ENCODE measurements at regions not wholly inside any gene's neighbourhood (a gene's known extent, or its start where the extent isn't known, plus 50 kb on each side); places are given as distances from the start of the nearest gene placed in this dataset.

DNA sequence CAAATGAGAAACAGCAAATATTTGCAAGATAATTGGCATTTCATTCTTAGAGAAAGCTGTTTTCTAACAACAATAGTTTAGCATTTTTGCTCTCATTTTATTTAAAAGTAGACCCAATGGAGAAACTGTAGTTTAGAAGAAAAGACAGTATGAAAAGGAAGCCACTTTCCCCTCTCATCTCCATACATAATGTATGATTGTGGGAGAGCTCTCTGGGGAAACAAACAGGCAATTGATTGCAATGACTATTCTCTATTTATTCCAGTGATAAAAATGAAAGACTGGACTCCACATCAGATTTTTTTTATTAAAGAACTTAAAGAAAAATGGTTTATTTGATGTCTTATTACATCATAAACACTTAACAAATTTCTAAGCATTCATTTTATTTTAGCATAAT lies 116.8 kb upstream of the SASH1 start:
- no peaks in the 10 kb centered on the region for H3K36me3 ChIP-seq
- no peaks in the 10 kb centered on the region for H3K9me3 ChIP-seq
- H3K27me3 ChIP-seq: no peaks in the 10 kb centered on the region
- DNase-seq: no peak
- H3K4me3 ChIP-seq: no peak overlapping the region

- Histone ChIP-seq H3K9me3 (no peaks in the 10 kb centered on the region), H3K36me3 (no peaks in the 10 kb centered on the region), H3K27me3 (no peaks in the 10 kb centered on the region), H3K4me3 (no peak overlapping the region)
- no peak for DNase-seq
Observed at GRCh38 chr6:148226284-148226683, 116.4 kb upstream of the SASH1 start.

GRCh38 chr6:148231572-148231971 lies 111.1 kb upstream of the SASH1 start:
- Histone ChIP-seq H3K9me3 (no peaks in the 10 kb centered on the region), H3K36me3 (no peaks in the 10 kb centered on the region; the same call in 1 of the 2 replicates), H3K4me3 (no peak overlapping the region), H3K27me3 (no peaks in the 10 kb centered on the region)
- DNase-seq: peak; percentile 14

- no peak overlapping the region for H3K4me3 ChIP-seq
- no peaks in the 10 kb centered on the region for H3K27me3 ChIP-seq
- no peaks in the 10 kb centered on the region for H3K9me3 ChIP-seq
- no peaks in the 10 kb centered on the region; the same call in 1 of the 2 replicates for H3K36me3 ChIP-seq
- DNase-seq: no peak
Observed at GRCh38 chr6:148235446-148235845, 107.2 kb upstream of the SASH1 start.

- Histone ChIP-seq H3K9me3 (no peaks in the 10 kb centered on the region), H3K36me3 (no peaks in the 10 kb centered on the region), H3K27me3 (no peaks in the 10 kb centered on the region), H3K4me3 (no peak overlapping the region)
- no peak for DNase-seq
Observed at GRCh38 chr6:148238713-148239112, 103.9 kb upstream of the SASH1 start.

DNA sequence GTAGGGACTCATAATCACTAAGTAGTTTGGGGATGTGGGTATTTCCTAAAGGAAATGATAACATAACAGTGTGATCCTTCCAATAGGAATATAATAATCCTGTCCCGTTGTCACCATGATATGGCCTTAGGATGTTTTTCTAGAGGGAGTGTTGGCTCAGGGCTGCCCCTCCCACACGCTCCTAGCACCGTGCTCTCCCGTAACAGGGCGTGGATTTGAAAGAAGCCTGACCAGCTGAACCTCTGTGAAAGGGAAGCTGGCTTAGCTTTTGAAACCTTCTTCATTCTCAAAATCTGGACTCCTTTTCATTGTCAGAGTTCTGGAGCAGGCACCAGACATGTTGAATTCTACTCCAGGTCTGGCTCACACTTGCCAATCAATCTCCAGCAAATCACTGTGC lies 103.4 kb upstream of the SASH1 start:
- H3K4me3 ChIP-seq: no peak overlapping the region
- DNase-seq: no peak
- H3K36me3 ChIP-seq: no peaks in the 10 kb centered on the region
- no peaks in the 10 kb centered on the region for H3K9me3 ChIP-seq
- H3K27me3 ChIP-seq: no peaks in the 10 kb centered on the region

GRCh38 chr6:148239801-148240460 lies 102.7 kb upstream of the SASH1 start:
- Histone ChIP-seq H3K36me3 (no peaks in the 10 kb centered on the region), H3K4me3 (no peak overlapping the region), H3K27me3 (no peaks in the 10 kb centered on the region), H3K9me3 (no peaks in the 10 kb centered on the region)
- DNase-seq: peak; percentile 33

GRCh38 chr6:148240461-148240840 lies 102.2 kb upstream of the SASH1 start:
- Histone ChIP-seq H3K9me3 (no peaks in the 10 kb centered on the region), H3K27me3 (no peaks in the 10 kb centered on the region), H3K4me3 (no peak overlapping the region), H3K36me3 (no peaks in the 10 kb centered on the region)
- peak; percentile 92 for DNase-seq

DNA sequence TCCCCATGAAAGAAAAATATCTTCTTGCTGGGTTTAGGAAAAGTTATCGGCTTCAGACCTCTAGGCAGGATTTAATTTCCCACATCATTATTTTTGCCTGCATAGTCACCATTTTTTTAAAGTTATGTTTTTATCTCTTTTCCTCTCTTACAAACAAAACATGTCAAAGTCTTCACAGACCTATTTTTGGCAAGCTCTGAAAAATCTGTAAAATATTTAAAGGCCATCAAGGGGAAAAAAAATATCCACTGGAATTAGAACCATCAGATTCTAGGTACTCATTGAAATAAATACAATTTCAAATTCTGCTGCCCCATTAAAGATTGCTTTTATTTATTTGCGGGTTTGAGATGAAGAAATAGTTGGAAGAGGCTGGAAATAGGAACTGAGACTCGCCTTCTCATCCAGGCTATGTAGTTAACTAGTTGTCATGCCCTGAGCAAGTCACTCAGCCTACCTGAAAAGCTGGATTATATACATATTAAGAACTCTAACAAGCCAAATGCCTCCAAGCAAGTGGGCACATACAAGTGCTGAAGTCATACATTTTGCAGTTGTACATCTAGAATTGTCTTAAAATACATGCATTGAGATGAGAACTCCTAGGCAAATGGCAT lies 101.7 kb upstream of the SASH1 start:
- Histone ChIP-seq H3K9me3 (no peaks in the 10 kb centered on the region), H3K27me3 (no peaks in the 10 kb centered on the region), H3K4me3 (no peak overlapping the region), H3K36me3 (no peaks in the 10 kb centered on the region)
- DNase-seq: no peak

GRCh38 chr6:148242180-148242579 lies 100.5 kb upstream of the SASH1 start:
- DNase-seq: peak; percentile 58
- H3K9me3 ChIP-seq: no peaks in the 10 kb centered on the region
- no peaks in the 10 kb centered on the region for H3K36me3 ChIP-seq
- H3K4me3 ChIP-seq: no peak overlapping the region
- no peaks in the 10 kb centered on the region for H3K27me3 ChIP-seq

DNA sequence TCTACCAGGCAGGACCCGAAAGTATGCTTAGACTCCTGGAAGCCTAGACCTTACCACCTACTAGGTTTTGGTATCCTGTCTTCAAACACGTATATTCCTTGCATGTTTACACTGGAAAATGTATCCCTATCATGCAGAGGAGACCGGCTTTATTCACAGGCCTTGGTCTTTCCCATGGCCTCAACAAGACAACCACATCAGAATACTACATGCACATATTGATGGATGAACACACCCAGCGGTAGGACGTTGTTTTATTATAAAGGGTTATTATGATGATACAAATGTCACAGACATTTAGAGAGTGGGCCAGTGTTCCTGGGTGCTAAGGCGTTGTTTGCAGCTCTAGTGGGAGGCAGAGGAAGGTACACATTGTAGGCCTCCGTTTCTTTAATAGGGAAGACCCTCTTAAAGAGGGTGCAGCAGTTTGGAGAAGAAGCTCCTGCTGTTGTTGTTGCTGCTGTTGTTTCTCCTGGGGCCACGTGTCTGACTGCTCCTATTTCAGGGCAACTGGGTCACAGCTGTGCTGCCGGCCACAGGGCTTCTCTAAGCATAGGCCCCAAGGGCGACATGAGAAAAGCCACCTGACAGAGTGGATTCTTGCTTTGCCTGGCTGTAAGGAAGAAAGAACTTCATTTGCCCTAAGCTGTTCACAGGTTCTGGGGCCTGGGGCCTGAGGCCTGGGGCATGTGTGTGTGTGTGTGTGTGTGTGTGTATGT lies 98.3 kb upstream of the SASH1 start:
- Histone ChIP-seq H3K27me3 (no peaks in the 10 kb centered on the region), H3K4me3 (no peak overlapping the region), H3K9me3 (no peaks in the 10 kb centered on the region), H3K36me3 (no peaks in the 10 kb centered on the region)
- DNase-seq: no peak

GRCh38 chr6:148247386-148248063 lies 95.1 kb upstream of the SASH1 start:
- H3K36me3 ChIP-seq: no peaks in the 10 kb centered on the region
- DNase-seq: no peak
- H3K9me3 ChIP-seq: no peaks in the 10 kb centered on the region
- no peak overlapping the region for H3K4me3 ChIP-seq
- H3K27me3 ChIP-seq: no peaks in the 10 kb centered on the region

DNA sequence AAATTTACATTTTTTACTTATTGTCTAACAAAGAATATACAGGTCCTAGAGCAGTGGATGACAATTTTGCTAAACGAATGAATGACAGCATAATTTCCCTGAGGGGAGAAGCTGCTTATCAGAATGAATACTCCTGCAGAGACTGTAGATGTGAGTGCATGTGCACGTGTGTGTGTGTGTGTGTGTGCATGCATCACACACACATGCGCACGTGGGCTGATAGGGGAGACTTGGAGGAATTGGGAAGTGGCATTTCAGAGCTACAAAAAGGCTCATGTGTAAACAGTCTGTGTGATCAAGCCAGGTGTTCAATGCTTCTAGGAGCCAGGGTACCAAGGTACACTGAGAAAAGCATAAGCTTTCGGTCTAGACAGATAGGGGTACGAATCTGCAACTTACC lies 93.5 kb upstream of the SASH1 start:
- no peaks in the 10 kb centered on the region for H3K27me3 ChIP-seq
- no peaks in the 10 kb centered on the region for H3K9me3 ChIP-seq
- no peak for DNase-seq
- no peak overlapping the region for H3K4me3 ChIP-seq
- no peaks in the 10 kb centered on the region for H3K36me3 ChIP-seq

DNA sequence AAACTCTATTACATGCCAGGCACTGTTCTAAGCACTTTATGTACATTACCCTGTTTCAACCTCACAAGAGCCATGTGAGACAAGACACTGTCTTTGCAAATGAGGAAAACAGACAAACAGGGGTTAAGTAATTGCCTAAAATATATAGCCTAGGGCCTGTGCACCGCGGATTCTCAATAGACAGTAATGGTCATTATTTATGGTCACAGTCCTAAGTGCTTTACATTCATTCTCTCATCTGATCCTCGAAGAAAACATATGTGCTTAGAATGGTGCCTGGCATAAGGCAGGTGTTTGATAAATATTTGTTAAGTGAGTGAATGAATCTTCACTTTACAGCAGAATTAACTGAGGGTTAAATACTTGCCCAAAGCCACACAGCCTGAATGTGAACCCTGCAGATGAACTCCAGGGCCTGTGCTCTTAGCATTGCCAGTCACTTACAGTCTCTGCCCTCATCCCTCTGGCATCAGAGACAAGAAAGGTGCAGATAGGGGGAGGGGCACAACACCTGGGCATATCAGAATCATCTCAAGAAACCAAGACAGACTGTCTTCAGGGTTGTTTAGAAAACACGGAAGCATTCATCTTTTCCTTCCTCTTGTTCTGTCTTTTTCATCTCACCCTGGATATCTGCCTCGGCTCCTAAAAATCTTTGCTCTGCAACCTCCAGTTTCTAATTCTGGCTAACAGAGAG lies 92.8 kb upstream of the SASH1 start:
- no peak for DNase-seq
- Histone ChIP-seq H3K4me3 (no peak overlapping the region), H3K9me3 (no peaks in the 10 kb centered on the region), H3K36me3 (no peaks in the 10 kb centered on the region), H3K27me3 (no peaks in the 10 kb centered on the region)

DNA sequence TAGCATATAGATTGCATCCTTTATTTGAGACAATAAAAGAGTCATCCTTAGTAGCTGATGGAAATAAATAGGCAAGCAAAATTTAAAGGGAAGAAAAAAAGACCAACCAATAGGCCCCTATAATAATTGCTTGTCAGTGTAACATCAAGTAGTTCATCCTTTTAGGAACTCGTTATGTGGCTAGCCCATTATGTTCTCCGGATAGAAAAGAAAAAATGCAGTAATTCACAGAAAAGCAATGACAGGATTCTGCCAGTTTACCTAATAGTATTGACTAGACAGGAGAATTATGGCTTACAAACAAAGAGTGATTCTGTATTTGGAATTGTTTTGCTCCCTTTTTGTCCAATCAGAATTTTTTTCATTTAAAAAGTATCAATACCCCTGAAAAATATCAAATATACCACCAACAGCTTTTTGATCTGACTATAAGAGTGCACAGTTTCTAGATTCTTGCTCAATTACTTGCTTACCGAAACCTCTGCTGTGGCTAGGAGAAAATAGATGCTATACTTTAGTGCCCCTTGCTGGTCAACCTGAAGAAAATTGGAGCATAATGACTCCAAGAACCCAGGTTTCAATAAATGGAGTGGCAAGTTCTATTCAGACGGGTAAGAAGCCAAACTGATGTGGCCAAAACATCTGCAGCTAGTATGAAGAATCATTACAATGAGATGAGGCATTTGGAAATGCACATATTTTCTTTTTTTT lies 91.5 kb upstream of the SASH1 start:
- no peaks in the 10 kb centered on the region for H3K27me3 ChIP-seq
- DNase-seq: no peak

DNA sequence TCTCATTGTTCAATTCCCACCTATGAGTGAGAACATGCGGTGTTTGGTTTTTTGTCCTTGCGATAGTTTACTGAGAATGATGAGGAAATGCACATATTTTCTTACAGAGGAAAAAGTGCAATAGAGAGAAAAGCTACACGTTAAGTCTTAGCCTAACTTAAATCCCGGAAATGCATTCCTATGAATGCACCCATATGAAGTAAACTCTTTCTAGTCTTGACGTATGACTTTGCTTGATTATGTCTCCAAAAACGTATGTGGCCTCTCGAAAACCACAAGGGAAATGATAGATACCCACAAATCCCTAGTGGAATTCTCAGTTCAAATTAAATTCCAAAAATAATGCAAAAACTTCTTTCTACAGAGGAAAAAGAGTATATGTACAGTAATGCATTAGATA lies 90.7 kb upstream of the SASH1 start:
- no peak overlapping the region for H3K4me3 ChIP-seq
- H3K9me3 ChIP-seq: no peaks in the 10 kb centered on the region
- DNase-seq: no peak
- H3K36me3 ChIP-seq: no peaks in the 10 kb centered on the region
- no peaks in the 10 kb centered on the region for H3K27me3 ChIP-seq

More for the DNA sequence above, 91.5 kb upstream of the SASH1 start:
- no peaks in the 10 kb centered on the region for H3K9me3 ChIP-seq
- no peak overlapping the region for H3K4me3 ChIP-seq
- H3K36me3 ChIP-seq: no peaks in the 10 kb centered on the region

Measured in MG63 (cell line).